ENCODE measurements at regions not wholly inside any gene's neighbourhood (a gene's known extent, or its start where the extent isn't known, plus 50 kb on each side); places are given as distances from the start of the nearest gene placed in this dataset.

DNA sequence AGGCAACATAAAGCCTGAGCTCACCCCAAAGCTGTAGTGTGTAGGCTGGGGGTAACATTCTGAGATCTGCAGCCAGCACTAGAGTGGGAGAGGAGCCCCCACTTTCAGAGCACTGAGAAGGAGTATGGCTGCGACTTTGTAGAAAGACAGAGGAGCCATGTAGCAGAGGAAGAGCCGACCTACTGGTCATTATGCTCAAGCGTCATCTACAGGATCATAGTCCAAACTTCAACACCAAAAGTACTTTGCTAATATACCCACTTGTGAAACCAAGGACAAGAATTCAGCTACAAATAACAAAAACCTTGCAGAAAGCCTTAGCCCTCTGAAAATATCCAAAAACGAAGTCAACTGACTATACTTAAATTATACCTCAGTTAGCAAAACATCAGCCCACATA lies 330.1 kb downstream of the MAN2A1 start:
- no peak overlapping the region for H3K27ac Mint-ChIP-seq
- H3K27me3 Mint-ChIP-seq: no peaks in the 10 kb centered on the region

DNA sequence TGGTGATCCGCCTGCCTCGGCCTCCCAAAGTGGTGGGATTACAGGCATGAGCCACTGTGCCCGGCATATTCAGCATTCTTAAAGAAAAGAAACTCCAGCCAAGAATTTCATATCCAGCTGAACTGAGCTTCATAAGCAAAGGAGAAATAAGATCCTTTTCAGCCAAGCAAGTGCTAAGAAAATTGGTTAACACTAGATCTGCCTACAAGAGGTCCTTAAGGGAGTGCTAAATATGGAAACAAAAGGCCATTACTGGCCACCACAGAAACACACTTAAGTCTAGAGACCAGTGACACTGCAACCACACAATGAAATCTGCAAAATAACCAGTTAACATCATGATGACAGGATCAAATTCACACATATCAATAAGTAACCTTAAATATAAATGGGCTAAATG lies 331.5 kb downstream of the MAN2A1 start:
- H3K9me3 Mint-ChIP-seq (ENCODE audit: low read depth): peaks cover 7% of the 10 kb centered on the region
- H3K27me3 Mint-ChIP-seq: no peaks in the 10 kb centered on the region
- no peaks in the 10 kb centered on the region for H3K36me3 Mint-ChIP-seq (ENCODE audit: insufficient read depth)
- no peak for DNase-seq (ENCODE audit: low spot score, unreplicated experiment)
- H3K4me1 Mint-ChIP-seq (ENCODE audit: low read depth): peaks cover 12% of the 10 kb centered on the region
- no peak overlapping the region for H3K27ac Mint-ChIP-seq
- H3K4me3 Mint-ChIP-seq (ENCODE audit: low read depth): no peak overlapping the region
- TF ChIP-seq, protein P1, sequence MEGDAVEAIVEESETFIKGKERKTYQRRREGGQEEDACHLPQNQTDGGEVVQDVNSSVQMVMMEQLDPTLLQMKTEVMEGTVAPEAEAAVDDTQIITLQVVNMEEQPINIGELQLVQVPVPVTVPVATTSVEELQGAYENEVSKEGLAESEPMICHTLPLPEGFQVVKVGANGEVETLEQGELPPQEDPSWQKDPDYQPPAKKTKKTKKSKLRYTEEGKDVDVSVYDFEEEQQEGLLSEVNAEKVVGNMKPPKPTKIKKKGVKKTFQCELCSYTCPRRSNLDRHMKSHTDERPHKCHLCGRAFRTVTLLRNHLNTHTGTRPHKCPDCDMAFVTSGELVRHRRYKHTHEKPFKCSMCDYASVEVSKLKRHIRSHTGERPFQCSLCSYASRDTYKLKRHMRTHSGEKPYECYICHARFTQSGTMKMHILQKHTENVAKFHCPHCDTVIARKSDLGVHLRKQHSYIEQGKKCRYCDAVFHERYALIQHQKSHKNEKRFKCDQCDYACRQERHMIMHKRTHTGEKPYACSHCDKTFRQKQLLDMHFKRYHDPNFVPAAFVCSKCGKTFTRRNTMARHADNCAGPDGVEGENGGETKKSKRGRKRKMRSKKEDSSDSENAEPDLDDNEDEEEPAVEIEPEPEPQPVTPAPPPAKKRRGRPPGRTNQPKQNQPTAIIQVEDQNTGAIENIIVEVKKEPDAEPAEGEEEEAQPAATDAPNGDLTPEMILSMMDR (IDR thresholded peaks at IDR 0.05; ENCODE audit: unreplicated experiment): no peak

More for the DNA sequence above, 330.1 kb downstream of the MAN2A1 start:
- no peak for DNase-seq (ENCODE audit: low spot score, unreplicated experiment)
- Mint-ChIP-seq H3K36me3 (ENCODE audit: insufficient read depth) (no peaks in the 10 kb centered on the region), H3K4me3 (ENCODE audit: low read depth) (no peak overlapping the region), H3K9me3 (ENCODE audit: low read depth) (peaks cover 7% of the 10 kb centered on the region), H3K4me1 (ENCODE audit: low read depth) (peaks cover 12% of the 10 kb centered on the region)
- TF ChIP-seq, protein P1 (IDR thresholded peaks at IDR 0.05; ENCODE audit: unreplicated experiment): no peak

DNA sequence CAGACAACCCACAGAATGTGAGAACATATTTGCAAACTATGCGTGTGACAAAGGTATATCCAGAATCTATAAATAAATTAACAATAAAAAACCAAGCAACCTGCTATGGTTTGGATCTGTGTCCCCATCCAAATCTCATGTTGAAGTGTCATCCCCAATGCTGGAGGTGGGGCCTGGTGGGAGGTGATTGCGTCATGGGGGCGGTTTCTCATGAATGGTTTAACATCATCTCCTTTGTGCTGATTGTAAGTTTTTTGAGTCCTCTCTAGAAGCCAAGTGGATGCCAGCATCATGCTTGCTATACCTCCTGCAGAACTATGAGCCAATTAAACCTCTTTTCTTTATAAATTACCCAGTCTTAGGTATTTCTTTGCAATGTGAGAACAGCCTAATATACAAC lies 335.4 kb downstream of the MAN2A1 start:
- TF ChIP-seq, protein P1 (IDR thresholded peaks at IDR 0.05; ENCODE audit: unreplicated experiment): no peak
- no peaks in the 10 kb centered on the region for H3K4me1 Mint-ChIP-seq (ENCODE audit: low read depth)
- peaks cover 8% of the 10 kb centered on the region for H3K9me3 Mint-ChIP-seq (ENCODE audit: low read depth)
- H3K4me3 Mint-ChIP-seq (ENCODE audit: low read depth): no peak overlapping the region
- DNase-seq (ENCODE audit: low spot score, unreplicated experiment): no peak
- no peak overlapping the region for H3K27ac Mint-ChIP-seq
- H3K27me3 Mint-ChIP-seq: no peaks in the 10 kb centered on the region
- no peaks in the 10 kb centered on the region for H3K36me3 Mint-ChIP-seq (ENCODE audit: insufficient read depth)

DNA sequence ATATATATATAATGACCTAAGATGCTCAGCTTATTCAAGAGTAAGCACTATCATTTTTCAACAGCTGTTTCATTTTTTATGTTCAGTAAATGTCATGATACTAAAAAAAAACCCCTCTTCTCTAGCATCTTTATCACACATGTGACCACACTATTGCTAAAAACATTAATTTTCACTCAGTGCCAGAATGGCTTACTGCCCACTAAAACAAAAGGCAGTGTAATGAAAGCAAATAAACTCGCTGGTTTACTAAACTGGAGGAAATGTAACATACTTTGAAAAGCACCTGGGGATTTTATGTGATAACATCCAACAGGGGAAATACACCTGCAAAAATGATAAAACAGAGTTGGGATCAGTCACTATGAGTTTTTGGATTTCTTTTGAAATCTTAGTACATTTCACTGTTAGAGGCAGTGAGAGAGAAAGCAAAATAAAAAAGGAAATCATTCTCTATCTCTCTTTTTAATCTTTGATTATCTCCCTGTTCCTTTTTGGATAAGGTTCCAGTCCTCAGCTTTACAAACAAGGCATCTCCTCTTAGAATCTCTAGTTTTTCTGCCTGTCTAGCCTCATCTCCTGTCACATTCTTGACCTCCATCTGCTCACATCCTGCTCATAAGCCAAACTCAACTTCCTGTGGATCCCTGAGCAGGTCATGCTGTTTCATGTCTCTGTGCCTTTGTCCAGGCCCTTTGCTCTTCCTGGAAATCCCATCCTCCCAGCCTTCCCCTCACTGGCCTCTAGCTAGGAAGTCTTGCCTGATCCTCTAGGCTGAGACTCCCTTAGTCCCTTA lies 338.0 kb downstream of the MAN2A1 start:
- Mint-ChIP-seq H3K27me3 (no peaks in the 10 kb centered on the region), H3K27ac (no peak overlapping the region), H3K9me3 (ENCODE audit: low read depth) (peaks cover 2% of the 10 kb centered on the region), H3K36me3 (ENCODE audit: insufficient read depth) (no peaks in the 10 kb centered on the region), H3K4me3 (ENCODE audit: low read depth) (no peak overlapping the region), H3K4me1 (ENCODE audit: low read depth) (no peaks in the 10 kb centered on the region)
- TF ChIP-seq, protein P1 (IDR thresholded peaks at IDR 0.05; ENCODE audit: unreplicated experiment): no peak
- no peak for DNase-seq (ENCODE audit: low spot score, unreplicated experiment)

DNA sequence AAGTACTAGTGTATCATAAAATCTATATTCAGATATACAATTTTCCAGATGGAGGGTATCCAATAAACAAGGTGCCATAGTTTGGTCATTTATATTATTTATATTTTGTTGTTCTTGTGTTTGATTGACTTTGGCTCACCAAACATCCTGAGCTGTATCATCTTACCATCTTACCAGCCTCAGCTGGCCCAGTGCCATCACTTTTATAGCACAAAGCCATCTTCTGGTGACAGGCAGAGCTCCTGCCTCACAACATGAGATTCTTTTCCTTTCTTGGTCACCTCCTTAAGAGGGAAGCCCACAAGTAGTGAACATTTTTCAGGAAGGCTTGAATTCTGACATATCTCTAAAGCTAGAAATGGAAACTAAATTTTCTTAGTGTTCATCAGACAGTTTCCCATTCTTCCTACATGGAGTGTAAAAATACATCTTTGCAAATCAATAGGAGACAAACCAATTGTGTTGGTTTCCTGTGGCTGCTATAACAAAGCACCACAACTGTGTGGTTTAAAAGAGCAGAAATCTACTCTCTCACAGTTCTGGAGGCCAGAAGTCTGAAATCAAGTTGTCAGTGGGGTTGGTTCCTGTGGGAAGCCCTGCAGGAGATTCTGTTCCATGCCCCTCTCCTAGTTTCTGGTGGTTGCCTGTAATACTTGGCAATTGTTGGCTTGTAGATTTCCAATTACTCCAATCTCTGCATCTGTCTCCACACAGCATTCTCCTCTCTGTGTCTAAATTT lies 341.8 kb downstream of the MAN2A1 start:
- Mint-ChIP-seq H3K27me3 (no peaks in the 10 kb centered on the region), H3K27ac (no peak overlapping the region), H3K36me3 (ENCODE audit: insufficient read depth) (no peaks in the 10 kb centered on the region), H3K4me1 (ENCODE audit: low read depth) (peaks cover 10% of the 10 kb centered on the region), H3K4me3 (ENCODE audit: low read depth) (no peak overlapping the region), H3K9me3 (ENCODE audit: low read depth) (peaks cover 2% of the 10 kb centered on the region)
- TF ChIP-seq, protein P1 (IDR thresholded peaks at IDR 0.05; ENCODE audit: unreplicated experiment): no peak
- DNase-seq (ENCODE audit: low spot score, unreplicated experiment): no peak
